CD4-positive, alpha-beta T cell treated with Interleukin-2 at 100 ng/mL for 4 hours (primary cell): ENCODE measurements at regions not wholly inside any gene's neighbourhood (a gene's known extent, or its start where the extent isn't known, plus 50 kb on each side); places are given as distances from the start of the nearest gene placed in this dataset.

Experiments used
- DNase-seq: peaks from one replicate; pipeline ENCODE4 v3.0.0-alpha.2; 2020; ENCODE audit warnings: low spot score

GRCh38 chr4:157964463-157964862 is 208.4 kb downstream of the GASK1B start:
- DNase-seq, result no peak

- DNase-seq, result no peak
Observed at GRCh38 chr4:157961229-157961990, 211.4 kb downstream of the GASK1B start.

GRCh38 chr4:157957905-157958304 is 214.9 kb downstream of the GASK1B start:
- DNase-seq, result no peak

- no peak for DNase-seq
Observed at GRCh38 chr4:157942017-157942416, 230.8 kb downstream of the GASK1B start.

GRCh38 chr4:157934151-157934550 is 238.7 kb downstream of the GASK1B start:
- DNase-seq, result no peak

- DNase-seq, result no peak
Observed at GRCh38 chr4:157932936-157933335, 239.9 kb downstream of the GASK1B start.

- DNase-seq, result no peak
Observed at GRCh38 chr4:157929486-157929885, 243.3 kb downstream of the GASK1B start.

GRCh38 chr4:157918036-157918832 is 254.6 kb downstream of the GASK1B start:
- no peak for DNase-seq

GRCh38 chr4:157912212-157912611 is 260.6 kb downstream of the GASK1B start:
- DNase-seq, result no peak

- DNase-seq, result no peak
Observed at GRCh38 chr4:157911662-157912061, 261.2 kb downstream of the GASK1B start.

- no peak for DNase-seq
Observed at GRCh38 chr4:157908691-157909090, 264.1 kb downstream of the GASK1B start.

GRCh38 chr4:157908031-157908430 is 264.8 kb downstream of the GASK1B start:
- no peak for DNase-seq

- no peak for DNase-seq
Observed at GRCh38 chr4:157907226-157907946, 265.4 kb downstream of the GASK1B start.

- DNase-seq, result no peak
Observed at GRCh38 chr4:157898836-157899605, 273.8 kb downstream of the GASK1B start.

- DNase-seq, result no peak
Observed at GRCh38 chr4:157897855-157898370, 274.9 kb downstream of the GASK1B start.

- no peak for DNase-seq
Observed at GRCh38 chr4:157896726-157897125, 276.1 kb downstream of the GASK1B start.

- DNase-seq, result no peak
Observed at GRCh38 chr4:157895205-157895604, 277.6 kb downstream of the GASK1B start.

- DNase-seq, result no peak
Observed at GRCh38 chr4:157889788-157890187, 283.0 kb downstream of the GASK1B start.

GRCh38 chr4:157888281-157888680 is 284.5 kb downstream of the GASK1B start:
- no peak for DNase-seq

- no peak for DNase-seq
Observed at GRCh38 chr4:157887316-157887715, 285.5 kb downstream of the GASK1B start.

- no peak for DNase-seq
Observed at GRCh38 chr4:157886645-157887044, 286.2 kb downstream of the GASK1B start.

- no peak for DNase-seq
Observed at GRCh38 chr4:157885811-157886210, 287.0 kb downstream of the GASK1B start.
